ENCODE measurements at regions not wholly inside any gene's neighbourhood (a gene's known extent, or its start where the extent isn't known, plus 50 kb on each side); places are given as distances from the start of the nearest gene placed in this dataset.
A peak's percentile ranks its signal among the peaks of the same experiment; 100 is the strongest.

GRCh38 chr1:228835456-228835855 lies 100.2 kb downstream of the RHOU start:
- Histone ChIP-seq H3K79me2 (replicated peaks; ENCODE audit: insufficient read depth, low read length) (no peaks in the 10 kb centered on the region), H3F3A (ENCODE audit: insufficient read depth, low read length, poor library complexity, severe bottlenecking) (no peaks in the 10 kb centered on the region), H3K9ac (ENCODE audit: low read length) (no peak overlapping the region), H4K20me1 (ENCODE audit: insufficient read depth) (no peaks in the 10 kb centered on the region), H3K9me2 (ENCODE audit: insufficient read depth, low read length) (no peaks in the 10 kb centered on the region), H2AFZ (ENCODE audit: low read depth, low read length) (no peak overlapping the region), H3K9me3 (ENCODE audit: low read length) (no peaks in the 10 kb centered on the region), H3K4me2 (ENCODE audit: low read length) (no peak overlapping the region), H3K36me3 (ENCODE audit: insufficient read depth, low read length) (no peaks in the 10 kb centered on the region), H3K27ac (ENCODE audit: low read length) (no peak overlapping the region), H3K4me3 (ENCODE audit: low read length) (no peak overlapping the region), H3K27me3 (ENCODE audit: insufficient read depth, low read depth, low read length) (no peaks in the 10 kb centered on the region)
- TF ChIP-seq REST (IDR thresholded peaks at IDR 0.05; ENCODE audit: borderline replicate concordance) = no peak
- no peak for TF ChIP-seq EP300 (conservative IDR thresholded peaks at IDR 0.05; ENCODE audit: poor library complexity, severe bottlenecking)
- TF ChIP-seq RAD21 (conservative IDR thresholded peaks at IDR 0.05) = no peak
- no peak for TF ChIP-seq MXI1 (conservative IDR thresholded peaks at IDR 0.05; ENCODE audit: poor library complexity, severe bottlenecking)
- no peak for TF ChIP-seq POLR2AphosphoS5 (IDR thresholded peaks at IDR 0.05)
- TF ChIP-seq EZH2 (IDR thresholded peaks at IDR 0.05; ENCODE audit: borderline replicate concordance, insufficient read depth, low read length, poor library complexity, severe bottlenecking) = no peak

DNA sequence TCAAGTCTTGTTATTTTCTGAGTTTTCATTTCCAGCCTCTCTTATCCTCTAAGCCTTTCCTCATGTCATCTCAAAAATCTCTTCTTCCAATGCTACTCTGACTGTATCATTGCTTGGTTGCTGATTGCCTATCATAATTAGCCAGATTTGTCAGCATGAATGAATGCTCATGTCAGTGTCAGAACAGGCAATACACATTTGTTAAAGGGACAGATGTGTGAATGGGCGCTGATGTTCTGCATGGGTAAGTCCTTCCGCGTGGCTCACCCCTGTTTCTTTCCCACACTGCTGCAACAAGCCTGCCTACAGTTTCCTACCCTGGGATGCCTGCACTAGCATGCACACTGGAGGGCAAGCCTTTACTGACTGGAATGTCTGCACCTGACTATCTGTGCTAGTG lies 100.6 kb downstream of the RHOU start:
- Histone ChIP-seq H3K36me3 (ENCODE audit: insufficient read depth, low read length) (no peaks in the 10 kb centered on the region), H3K9me2 (ENCODE audit: insufficient read depth, low read length) (no peaks in the 10 kb centered on the region), H3K4me3 (ENCODE audit: low read length) (no peak overlapping the region), H3K79me2 (replicated peaks; ENCODE audit: insufficient read depth, low read length) (no peaks in the 10 kb centered on the region), H3K27me3 (ENCODE audit: insufficient read depth, low read depth, low read length) (no peaks in the 10 kb centered on the region), H4K20me1 (ENCODE audit: insufficient read depth) (no peaks in the 10 kb centered on the region), H3K9me3 (ENCODE audit: low read length) (no peaks in the 10 kb centered on the region), H2AFZ (ENCODE audit: low read depth, low read length) (no peak overlapping the region), H3F3A (ENCODE audit: insufficient read depth, low read length, poor library complexity, severe bottlenecking) (no peaks in the 10 kb centered on the region), H3K4me2 (ENCODE audit: low read length) (no peak overlapping the region), H3K9ac (ENCODE audit: low read length) (no peak overlapping the region), H3K27ac (ENCODE audit: low read length) (no peak overlapping the region)
- TF ChIP-seq EP300 (conservative IDR thresholded peaks at IDR 0.05; ENCODE audit: poor library complexity, severe bottlenecking) = no peak
- no peak for TF ChIP-seq MXI1 (conservative IDR thresholded peaks at IDR 0.05; ENCODE audit: poor library complexity, severe bottlenecking)
- no peak for TF ChIP-seq RAD21 (conservative IDR thresholded peaks at IDR 0.05)
- no peak for TF ChIP-seq TAF1 (IDR thresholded peaks at IDR 0.05; ENCODE audit: low read depth)
- TF ChIP-seq POLR2AphosphoS5 (IDR thresholded peaks at IDR 0.05) = peak; percentile 25

DNA sequence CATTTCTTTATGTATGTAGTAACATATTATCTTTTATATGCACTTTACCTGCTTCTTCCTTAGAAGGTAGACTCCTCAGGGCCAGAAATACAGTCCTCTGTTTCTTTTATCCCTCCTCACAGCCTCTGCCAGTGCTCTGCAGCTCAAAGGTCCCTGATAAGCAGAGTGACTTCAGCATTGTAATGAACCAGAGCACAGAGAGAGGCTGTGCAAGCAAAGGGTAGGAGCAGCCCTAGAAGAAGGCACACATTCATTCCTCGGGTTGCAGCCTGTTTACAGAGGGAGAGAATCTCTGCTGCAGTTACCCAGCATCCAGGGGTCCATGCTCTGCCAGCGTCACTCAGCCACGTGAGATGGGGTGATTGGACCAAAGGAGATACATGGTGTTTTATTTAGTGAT lies 101.1 kb downstream of the RHOU start:
- no peaks in the 10 kb centered on the region for H3K79me2 ChIP-seq (replicated peaks; ENCODE audit: insufficient read depth, low read length)
- H3K36me3 ChIP-seq (ENCODE audit: insufficient read depth, low read length) = no peaks in the 10 kb centered on the region
- H3K27ac ChIP-seq (ENCODE audit: low read length) = no peak overlapping the region
- no peaks in the 10 kb centered on the region for H4K20me1 ChIP-seq (ENCODE audit: insufficient read depth)
- H3F3A ChIP-seq (ENCODE audit: insufficient read depth, low read length, poor library complexity, severe bottlenecking) = no peaks in the 10 kb centered on the region
- H3K9ac ChIP-seq (ENCODE audit: low read length) = no peak overlapping the region
- H2AFZ ChIP-seq (ENCODE audit: low read depth, low read length) = no peak overlapping the region
- H3K4me2 ChIP-seq (ENCODE audit: low read length) = no peak overlapping the region
- no peaks in the 10 kb centered on the region for H3K9me2 ChIP-seq (ENCODE audit: insufficient read depth, low read length)
- no peaks in the 10 kb centered on the region for H3K9me3 ChIP-seq (ENCODE audit: low read length)
- H3K27me3 ChIP-seq (ENCODE audit: insufficient read depth, low read depth, low read length) = no peaks in the 10 kb centered on the region
- no peak for TF ChIP-seq EP300 (conservative IDR thresholded peaks at IDR 0.05; ENCODE audit: poor library complexity, severe bottlenecking)
- no peak for TF ChIP-seq RAD21 (conservative IDR thresholded peaks at IDR 0.05)
- TF ChIP-seq SMC3 (conservative IDR thresholded peaks at IDR 0.05; ENCODE audit: poor library complexity) = no peak
- TF ChIP-seq REST (IDR thresholded peaks at IDR 0.05; ENCODE audit: borderline replicate concordance) = no peak
- no peak overlapping the region for H3K4me3 ChIP-seq (ENCODE audit: low read length)
